SKM-1 (cell line): ENCODE measurements at regions not wholly inside any gene's neighbourhood (a gene's known extent, or its start where the extent isn't known, plus 50 kb on each side); places are given as distances from the start of the nearest gene placed in this dataset.

Source experiments
- DNase-seq: peaks from one replicate; lab custom pipeline; 2025; ENCODE audit not compliant: unreplicated experiment; lab: John Stamatoyannopoulos, UW

DNA sequence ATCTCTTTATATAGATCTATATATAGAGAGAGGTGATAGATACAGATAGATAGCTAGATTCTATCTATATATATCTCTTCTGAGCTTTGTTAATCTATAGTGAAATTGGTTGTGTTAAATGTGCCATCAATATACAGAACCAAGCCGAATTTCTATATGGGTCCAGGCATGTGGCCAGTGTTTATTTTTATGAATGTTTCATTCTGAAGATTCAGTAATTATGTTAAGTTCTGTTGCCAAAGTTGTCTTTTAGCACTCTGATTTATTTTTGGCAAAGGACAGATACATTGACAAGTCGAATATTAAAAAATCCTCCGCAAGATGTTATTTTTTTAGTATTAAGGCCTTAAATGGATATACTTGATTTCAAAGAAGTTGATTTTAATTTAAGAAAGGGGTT lies 190.4 kb upstream of the HTR2A start:
- DNase-seq: no peak

DNA sequence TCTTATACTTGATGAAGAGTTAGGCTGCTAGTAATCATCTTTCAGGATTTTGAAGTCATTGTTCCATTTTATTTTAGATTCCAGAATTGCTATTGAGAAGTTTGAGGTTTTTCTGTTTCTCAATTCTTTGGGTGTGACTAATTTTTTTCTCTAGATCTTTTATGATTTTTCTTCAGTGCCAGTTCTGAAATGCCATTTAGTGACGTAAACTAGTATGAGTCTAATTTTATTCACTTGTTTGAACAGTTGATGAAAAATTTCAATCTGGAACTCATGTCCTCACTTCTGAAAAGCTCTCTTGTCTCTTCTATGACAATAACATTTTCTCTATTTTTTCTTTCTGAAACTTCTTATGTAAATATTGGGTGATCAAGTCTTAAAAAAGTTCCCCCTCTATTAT lies 188.5 kb upstream of the HTR2A start:
- no peak for DNase-seq

GRCh38 chr13:47081850-47082249 lies 185.0 kb upstream of the HTR2A start:
- no peak for DNase-seq

DNA sequence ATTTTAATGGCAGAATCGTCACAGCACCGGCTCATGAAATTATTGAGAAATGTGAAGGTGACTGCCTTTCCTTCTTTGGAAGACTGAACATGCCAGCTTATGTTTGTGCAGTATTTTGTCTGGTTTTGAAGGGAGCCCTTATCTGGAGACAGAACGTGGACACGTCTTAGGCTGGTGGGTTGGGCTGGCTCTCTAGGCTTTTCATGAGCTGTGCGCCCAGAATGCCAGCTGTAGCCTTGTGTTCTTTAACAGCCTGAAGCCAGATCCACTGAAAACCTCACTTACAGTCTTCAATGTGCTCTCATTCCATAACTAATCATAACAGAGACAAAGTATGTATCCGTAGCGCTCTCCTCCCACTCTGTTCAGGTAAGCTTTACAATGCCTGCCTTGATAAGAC lies 184.4 kb upstream of the HTR2A start:
- DNase-seq: no peak

DNA sequence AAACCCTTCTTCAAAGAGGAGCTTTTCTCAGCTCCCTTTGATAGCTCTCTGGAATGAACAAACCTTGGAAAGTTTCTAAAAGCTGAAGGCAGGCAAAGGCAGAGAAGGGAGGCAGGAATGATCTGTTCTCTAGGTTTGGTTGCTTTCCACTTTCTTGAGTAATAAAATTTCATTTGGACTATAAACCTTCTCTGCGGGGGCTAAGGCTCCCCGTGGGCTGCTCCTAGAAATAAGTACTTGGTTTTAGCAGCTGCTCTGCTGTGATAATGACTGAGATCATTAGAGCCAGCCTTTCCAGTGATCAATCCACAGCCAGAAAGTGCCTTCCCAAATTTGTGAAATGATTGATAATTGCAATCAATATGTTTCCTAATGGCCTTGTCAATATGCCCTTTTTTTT lies 183.8 kb upstream of the HTR2A start:
- no peak for DNase-seq

DNA sequence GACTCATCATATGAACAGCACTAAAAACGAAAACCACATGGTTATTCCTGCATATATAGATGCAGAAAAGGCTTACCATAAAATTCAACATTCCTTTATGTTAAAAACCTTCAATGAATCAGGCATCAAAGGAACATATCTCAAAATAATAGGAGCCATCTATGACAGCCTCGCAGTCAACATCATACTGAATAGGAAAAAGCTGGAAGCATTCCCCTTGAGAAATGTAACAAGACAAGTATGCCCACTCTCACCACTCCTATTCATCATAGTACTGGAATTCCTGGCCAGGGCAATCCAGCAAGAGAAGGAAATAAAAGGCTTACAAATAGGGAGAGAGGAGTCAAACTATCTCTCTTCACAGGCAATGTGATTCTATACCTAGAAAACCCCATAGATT lies 179.6 kb upstream of the HTR2A start:
- DNase-seq: no peak

DNA sequence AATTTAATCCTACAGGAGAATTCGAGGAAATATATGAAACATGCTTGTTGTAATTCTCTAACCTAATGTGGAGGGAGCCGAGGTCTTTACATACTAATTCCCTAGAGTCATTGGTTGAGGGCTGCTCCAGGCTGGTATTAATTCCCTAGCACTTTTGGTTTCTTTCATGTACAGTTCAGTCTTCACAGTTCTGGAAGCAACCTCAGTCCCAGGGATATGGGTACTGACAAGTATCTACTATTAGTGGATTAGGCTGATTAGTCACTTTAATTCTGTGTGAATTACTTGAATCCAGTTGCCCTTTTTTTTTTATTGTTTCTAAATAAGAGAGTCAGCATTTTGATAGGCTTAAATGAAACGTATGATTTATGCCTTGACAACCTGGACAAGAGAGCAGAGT lies 172.3 kb upstream of the HTR2A start:
- no peak for DNase-seq

DNA sequence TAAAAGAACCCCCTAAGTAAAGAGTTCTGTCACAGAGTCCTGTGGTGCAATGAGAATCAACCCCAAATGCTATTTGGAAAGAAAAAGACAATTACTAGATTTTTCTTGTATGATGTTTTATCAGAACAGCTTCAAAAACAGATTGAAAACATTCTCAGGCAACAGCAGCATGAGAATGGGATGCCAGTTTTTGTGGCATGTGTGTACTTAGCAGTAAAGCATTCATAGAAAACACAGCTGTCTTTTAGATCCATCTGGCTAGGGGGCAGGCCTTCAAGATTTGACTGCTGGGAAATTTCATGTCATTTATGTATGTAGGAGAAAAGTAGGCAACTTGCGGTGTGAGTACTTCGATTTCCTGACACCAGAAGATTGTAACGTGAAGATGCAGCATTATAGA lies 170.5 kb upstream of the HTR2A start:
- no peak for DNase-seq

DNA sequence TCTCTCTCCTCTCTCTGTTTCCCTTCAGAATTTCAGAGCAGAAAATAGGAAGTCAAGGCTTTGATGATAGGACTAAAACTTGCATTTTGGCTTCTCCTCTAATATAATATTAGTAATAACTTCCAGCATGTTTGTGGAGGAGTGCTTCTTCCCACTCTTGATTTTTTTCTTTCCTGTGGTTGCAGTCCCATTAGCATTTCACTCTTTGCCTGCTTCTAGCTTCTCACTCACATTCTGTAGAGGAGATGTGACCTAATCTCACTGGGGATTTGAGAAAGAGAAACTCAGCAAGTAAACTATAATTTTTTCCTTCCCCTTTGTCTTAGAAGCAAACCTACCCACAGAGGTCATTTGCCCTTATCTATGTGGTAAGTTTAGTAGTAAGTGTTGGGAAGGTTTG lies 169.4 kb upstream of the HTR2A start:
- no peak for DNase-seq

DNA sequence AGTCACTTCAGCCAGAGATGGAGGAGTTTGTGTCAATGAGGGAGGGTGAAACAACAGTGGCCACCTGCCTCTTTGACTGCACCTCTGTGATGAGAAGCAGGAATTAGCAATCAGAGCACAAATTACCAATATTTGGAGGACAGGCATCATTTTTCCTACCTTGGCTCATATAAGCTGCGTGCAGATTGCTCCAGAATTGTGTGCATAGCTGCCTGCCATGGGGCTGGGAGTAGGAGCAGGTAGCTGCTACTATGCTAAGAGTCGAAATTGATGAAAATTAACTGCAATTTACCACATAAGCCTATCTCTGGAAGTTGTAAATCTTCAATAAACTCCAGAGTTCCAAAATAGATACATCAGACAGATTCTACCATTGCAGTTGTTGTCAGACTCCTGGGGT lies 167.5 kb upstream of the HTR2A start:
- no peak for DNase-seq

DNA sequence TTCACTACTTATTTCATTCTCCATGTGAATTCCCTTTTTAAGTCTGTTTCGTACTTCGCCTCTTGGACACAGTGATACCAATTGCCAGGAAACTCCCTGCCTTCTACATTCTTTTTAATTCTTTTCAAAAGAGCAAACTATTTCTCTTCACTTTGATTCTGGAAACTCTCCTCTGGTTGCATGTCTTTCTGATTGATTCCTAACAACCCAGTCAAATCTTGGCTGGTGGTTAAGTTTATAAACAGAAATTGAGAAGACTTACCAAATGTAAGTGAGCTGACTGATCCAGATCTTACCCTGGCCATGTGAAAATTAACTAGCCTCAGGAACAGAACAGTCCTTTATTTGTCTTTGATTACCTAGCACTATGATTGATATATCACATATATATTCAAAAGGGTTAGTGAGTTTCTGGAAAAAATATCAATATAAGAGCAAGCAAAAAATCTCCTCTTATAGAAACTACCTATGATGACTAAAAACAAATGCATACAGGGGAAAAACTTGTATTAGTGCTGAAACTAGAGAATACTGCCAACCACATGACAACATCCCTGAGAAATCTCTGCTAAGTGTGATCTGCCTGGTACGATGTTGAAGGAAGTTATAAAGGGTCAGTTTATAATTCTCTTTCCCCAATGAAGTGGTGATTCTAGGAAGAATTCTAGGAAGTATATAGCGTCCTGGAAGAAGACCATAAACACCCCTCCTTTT lies 152.6 kb upstream of the HTR2A start:
- DNase-seq: no peak

- no peak for DNase-seq
These were observed 149.9 kb upstream of the HTR2A start for GRCh38 chr13:47046706-47047105.

- DNase-seq: no peak
These were observed 148.0 kb upstream of the HTR2A start for GRCh38 chr13:47044842-47045241.

DNA sequence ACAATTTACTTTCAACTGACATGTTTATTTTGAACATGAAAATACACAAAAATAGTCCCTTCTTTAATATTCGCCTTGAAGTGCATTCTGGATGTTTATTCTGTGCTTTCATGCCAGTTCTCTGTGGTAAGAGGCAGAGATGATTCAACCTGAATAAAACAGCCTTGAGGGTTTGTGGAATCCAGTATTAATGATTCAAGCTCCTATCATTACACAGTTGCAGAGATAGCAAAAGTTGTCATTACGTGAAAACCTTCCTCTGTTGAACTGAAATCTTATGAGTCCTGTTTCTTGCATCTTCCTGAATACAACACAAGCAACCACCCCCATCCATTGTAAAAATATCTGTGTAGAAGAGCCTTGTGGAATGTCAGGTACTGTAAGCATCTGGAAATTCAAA lies 142.3 kb upstream of the HTR2A start:
- no peak for DNase-seq

- DNase-seq: no peak
These were observed 141.3 kb upstream of the HTR2A start for GRCh38 chr13:47038188-47038587.

GRCh38 chr13:47036294-47037008 lies 139.6 kb upstream of the HTR2A start:
- DNase-seq: no peak

DNA sequence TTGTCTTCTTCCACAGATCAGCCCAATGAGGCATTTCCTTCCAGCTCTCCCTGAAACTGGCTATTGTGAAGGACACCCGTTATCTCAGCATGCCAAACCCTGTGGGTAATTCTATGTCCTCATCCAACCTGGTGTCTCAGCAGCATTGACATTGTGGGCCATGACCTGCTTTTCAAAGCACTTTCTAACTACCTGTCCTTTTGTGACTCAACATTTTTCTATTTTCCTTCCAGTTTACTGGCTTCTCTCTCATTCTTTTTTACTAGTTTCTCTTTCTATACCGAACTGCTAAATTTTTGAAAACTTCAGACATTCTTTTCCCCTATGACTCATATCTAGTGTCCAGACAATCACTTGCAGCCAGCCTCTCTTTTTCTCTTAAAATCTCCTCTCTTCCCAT lies 136.4 kb upstream of the HTR2A start:
- DNase-seq: no peak

- DNase-seq: no peak
These were observed 131.1 kb upstream of the HTR2A start for GRCh38 chr13:47027780-47028437.

DNA sequence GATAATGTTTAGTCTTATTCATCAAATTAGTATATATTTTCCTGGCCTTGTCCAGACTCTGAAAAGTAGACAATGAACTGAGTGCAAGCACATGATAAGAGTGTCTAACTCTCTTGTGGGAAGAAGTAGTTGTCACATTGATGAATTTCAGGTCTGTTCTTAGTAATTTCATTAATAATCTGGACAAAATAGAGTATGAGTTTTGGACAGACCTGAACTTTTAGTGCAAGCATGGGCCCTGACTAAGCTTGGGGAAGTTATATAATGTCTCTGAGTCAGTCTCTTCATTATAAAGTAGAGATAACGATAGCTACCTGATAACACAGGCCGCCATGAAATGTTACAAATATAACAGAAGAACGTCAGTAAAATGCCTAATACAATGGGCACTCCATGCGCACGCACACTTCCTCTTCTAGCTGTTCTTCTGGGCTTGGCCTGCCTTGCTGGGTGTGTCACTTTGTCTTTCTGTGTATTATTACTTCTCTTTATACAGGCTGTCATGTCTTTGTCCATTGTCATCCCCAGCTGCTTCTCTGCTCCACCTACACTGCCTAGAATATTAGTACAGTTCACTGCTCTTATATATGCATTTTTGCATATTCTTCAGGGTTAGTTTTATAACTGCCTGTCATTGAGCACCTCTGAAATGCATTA lies 129.1 kb upstream of the HTR2A start:
- no peak for DNase-seq

- no peak for DNase-seq
These were observed 123.1 kb upstream of the HTR2A start for GRCh38 chr13:47019977-47020376.

DNA sequence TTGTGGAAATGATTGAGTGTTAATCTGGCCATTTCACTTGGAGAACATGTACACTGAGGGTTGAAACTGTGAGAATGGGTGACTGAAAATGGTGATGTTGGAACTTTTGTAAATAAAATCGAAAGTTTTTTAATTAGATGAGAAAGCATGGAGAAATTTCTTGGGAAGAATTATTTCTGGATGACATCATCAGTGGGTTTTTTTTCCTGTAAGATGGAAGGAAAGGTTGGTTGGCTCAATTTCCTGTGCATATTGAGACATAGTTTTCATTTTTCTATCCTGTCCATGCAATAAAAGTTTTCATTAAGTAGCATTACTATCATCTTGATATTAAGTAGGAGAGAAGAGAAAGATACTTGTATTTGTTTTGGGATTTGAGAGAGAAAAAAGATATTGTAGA lies 120.6 kb upstream of the HTR2A start:
- DNase-seq: no peak

DNA sequence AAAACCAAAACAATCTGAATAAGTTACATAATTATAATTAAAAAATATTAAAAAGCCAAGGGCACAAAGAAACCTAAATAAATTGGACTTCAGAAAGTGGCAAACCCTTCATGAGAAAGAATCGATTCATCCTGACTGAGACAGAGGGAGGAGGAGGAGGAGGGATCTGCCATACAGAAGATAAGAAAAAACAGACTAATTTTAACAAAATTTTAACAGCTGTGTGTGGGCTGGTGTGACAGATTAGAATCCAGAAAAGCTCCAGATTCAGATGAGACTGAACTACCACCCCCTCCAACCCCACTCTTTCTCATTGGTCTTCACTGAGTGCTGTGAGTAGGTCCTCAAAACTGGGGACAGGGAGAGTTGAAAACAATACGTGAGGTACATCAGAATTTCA lies 111.5 kb upstream of the HTR2A start:
- DNase-seq: no peak
